ENCODE measurements at regions not wholly inside any gene's neighbourhood (a gene's known extent, or its start where the extent isn't known, plus 50 kb on each side); places are given as distances from the start of the nearest gene placed in this dataset.
A peak's percentile ranks its signal among the peaks of the same experiment; 100 is the strongest.

DNA sequence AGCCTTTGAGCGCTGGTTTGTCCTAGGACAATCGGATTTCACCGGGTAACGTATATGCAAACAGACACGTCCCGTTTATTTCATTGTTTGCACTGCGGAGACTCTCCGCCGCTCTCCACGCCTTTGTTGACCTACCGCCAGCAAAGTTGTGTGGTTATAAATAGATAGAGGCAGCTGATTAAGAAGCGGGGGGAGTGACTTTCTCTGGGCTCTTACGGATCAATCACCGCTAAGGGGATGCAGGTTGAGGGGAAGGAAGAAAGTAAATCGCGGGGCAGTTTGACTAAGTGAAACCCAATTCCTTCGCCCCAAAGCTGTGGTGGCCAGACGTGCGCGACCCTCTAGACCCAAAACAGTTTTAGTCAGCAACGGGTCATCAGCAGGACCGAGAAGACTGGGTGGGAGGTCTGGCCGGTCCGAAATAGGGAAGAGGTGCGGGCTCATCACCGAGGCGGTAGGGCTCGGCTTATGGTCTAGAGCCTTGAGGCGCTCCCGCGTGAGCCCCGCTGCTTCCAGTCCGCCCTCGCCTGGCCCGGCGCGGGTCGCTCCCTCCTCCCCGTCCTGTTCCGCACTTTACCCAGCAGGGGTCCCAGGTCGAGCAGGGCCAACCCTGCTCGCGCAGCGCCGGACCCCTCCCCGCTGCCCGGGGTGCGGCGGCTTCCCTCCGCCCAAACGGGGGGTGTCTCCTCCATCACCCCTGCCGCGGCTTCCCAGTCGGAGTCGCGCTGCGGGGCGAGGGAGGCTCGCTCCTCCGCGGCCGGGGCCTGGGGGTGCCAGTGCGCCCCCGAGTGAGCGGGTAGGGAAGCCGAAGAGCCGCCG, 120.8 kb upstream of the RRP15 start:
- peak; percentile 53 for DNase-seq (ENCODE audit: low read depth, low spot score)
- H3K36me3 Mint-ChIP-seq (ENCODE audit: low read depth), result no peaks in the 10 kb centered on the region
- no peaks in the 10 kb centered on the region for H3K9me3 Mint-ChIP-seq
- peaks cover 86% of the 10 kb centered on the region for H3K27me3 Mint-ChIP-seq (ENCODE audit: low read depth)
- peak overlapping the region; percentile 87 for H3K4me3 Mint-ChIP-seq
- TF ChIP-seq, protein P1, sequence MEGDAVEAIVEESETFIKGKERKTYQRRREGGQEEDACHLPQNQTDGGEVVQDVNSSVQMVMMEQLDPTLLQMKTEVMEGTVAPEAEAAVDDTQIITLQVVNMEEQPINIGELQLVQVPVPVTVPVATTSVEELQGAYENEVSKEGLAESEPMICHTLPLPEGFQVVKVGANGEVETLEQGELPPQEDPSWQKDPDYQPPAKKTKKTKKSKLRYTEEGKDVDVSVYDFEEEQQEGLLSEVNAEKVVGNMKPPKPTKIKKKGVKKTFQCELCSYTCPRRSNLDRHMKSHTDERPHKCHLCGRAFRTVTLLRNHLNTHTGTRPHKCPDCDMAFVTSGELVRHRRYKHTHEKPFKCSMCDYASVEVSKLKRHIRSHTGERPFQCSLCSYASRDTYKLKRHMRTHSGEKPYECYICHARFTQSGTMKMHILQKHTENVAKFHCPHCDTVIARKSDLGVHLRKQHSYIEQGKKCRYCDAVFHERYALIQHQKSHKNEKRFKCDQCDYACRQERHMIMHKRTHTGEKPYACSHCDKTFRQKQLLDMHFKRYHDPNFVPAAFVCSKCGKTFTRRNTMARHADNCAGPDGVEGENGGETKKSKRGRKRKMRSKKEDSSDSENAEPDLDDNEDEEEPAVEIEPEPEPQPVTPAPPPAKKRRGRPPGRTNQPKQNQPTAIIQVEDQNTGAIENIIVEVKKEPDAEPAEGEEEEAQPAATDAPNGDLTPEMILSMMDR (conservative IDR thresholded peaks at IDR 0.05), result peak; percentile 48
- H3K4me1 Mint-ChIP-seq, result peaks cover 17% of the 10 kb centered on the region
- no peak overlapping the region for H3K27ac Mint-ChIP-seq (ENCODE audit: unreplicated experiment)

DNA sequence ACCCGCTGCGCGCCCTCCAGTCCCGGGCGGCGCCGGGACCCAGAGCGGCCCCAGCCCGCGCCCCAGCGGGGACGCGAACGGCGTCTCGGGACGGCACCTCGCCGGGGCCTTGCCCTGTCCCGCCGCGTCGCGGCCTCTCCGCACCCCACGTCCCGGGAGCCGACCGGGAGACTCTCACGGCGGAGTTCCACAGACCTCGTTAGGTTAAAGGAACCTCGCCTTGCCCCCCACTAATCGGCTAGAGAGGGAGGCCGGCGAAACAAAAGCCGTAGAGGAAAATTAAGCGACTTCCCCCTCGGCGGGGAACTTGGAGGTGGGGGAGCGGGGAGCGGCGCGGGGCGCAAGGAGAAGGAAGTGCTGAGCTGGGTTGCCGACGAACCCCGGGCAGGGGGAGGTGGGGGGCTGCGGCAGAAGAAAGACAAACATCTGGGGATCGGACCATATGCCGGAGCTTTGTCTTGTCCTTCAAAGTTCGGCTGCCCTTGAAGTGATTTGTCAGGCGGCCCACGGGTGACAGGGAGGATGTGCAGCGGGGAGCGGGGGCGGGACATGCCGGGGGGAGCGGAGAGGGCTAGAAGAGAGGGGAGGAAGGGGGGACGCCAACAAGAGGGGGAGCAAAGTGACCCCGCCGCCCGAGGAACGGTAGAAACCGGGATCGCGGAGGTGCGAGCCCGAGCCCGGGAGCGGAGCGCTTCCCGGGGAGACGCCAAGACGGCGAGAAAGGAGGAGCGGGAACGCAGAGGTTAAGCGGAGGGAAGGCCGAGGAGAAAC, 120.0 kb upstream of the RRP15 start:
- Mint-ChIP-seq H3K4me1 (peaks cover 17% of the 10 kb centered on the region), H3K4me3 (peak overlapping the region; percentile 89), H3K27ac (ENCODE audit: unreplicated experiment) (peak overlapping the region; percentile 67), H3K36me3 (ENCODE audit: low read depth) (no peaks in the 10 kb centered on the region), H3K27me3 (ENCODE audit: low read depth) (peaks cover 85% of the 10 kb centered on the region), H3K9me3 (no peaks in the 10 kb centered on the region)
- DNase-seq (ENCODE audit: low read depth, low spot score), result peak; percentile 35
- TF ChIP-seq, protein P1 (conservative IDR thresholded peaks at IDR 0.05), result no peak

GRCh38 chr1:218165701-218166114, 119.4 kb upstream of the RRP15 start:
- DNase-seq (ENCODE audit: low read depth, low spot score), result no peak
- no peaks in the 10 kb centered on the region for H3K36me3 Mint-ChIP-seq (ENCODE audit: low read depth)
- H3K27me3 Mint-ChIP-seq (ENCODE audit: low read depth), result peaks cover 80% of the 10 kb centered on the region
- TF ChIP-seq, protein P1 (conservative IDR thresholded peaks at IDR 0.05), result no peak
- H3K4me3 Mint-ChIP-seq, result peak overlapping the region; percentile 89
- no peaks in the 10 kb centered on the region for H3K9me3 Mint-ChIP-seq
- H3K27ac Mint-ChIP-seq (ENCODE audit: unreplicated experiment), result no peak overlapping the region
- peaks cover 17% of the 10 kb centered on the region for H3K4me1 Mint-ChIP-seq

DNA sequence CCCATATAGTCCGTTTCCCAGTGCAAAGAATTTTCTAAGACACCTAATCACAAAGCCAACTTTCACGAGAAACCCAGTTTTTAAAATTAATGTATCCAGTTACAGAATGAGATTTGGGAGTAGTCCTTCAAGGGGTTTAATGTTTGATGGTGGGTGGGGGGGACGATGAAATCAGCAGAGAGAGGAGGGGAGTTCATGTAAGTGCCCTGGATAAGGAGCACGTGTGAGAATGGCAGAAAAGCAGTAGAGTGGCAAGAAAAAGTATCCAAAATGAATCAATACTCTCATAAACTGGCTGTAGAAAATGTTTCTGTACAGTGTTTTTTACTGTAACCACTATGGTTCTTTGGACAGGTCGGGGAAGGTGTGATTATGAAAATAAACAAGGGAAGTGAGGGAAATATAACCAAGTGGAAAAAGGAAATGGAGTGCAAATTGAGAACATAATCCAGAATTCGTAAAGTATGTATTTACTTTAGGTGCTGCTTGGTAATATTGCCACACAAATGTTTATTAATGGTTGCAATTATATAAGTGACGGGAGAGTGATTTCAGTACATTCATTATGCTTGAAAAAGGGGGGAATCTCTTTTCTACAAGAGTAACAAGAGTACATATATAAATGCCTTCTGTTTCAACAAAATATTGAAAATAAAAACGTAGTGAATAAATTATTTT, 118.7 kb upstream of the RRP15 start:
- H3K9me3 Mint-ChIP-seq, result no peaks in the 10 kb centered on the region
- TF ChIP-seq, protein P1 (conservative IDR thresholded peaks at IDR 0.05), result no peak
- H3K4me1 Mint-ChIP-seq, result peaks cover 17% of the 10 kb centered on the region
- peak overlapping the region; percentile 89 for H3K4me3 Mint-ChIP-seq
- H3K36me3 Mint-ChIP-seq (ENCODE audit: low read depth), result no peaks in the 10 kb centered on the region
- H3K27ac Mint-ChIP-seq (ENCODE audit: unreplicated experiment), result no peak overlapping the region
- DNase-seq (ENCODE audit: low read depth, low spot score), result no peak
- peaks cover 81% of the 10 kb centered on the region for H3K27me3 Mint-ChIP-seq (ENCODE audit: low read depth)

DNA sequence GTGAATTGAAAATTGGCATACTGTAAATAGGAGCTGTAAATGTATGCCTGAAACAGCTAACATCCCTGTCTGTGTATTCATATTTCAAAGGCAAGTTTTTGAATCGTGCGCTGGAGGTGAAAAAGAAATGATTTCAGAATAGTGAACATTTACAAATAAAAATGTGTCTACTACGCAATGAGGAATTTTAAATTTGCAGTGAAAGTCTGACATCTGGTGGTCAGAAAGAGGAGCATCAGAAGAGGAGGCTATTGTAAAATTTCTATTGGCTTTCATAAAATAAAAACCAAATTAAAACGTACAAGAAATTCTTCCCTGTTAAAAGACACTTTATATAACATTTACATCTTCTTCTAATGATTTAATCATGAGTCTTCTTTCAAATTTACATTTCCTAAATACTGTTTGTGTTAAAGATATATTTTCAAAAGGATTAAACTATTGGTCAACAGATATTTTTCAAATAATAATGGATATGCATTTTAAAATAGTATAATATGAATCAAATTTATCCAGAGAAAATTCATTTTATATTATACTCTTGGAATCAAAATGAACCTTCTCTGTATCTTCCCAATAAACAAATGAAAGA, 113.7 kb upstream of the RRP15 start:
- TF ChIP-seq, protein P1 (conservative IDR thresholded peaks at IDR 0.05), result peak; percentile 93
- Mint-ChIP-seq H3K27me3 (ENCODE audit: low read depth) (peaks cover 66% of the 10 kb centered on the region), H3K9me3 (no peaks in the 10 kb centered on the region), H3K27ac (ENCODE audit: unreplicated experiment) (no peak overlapping the region), H3K36me3 (ENCODE audit: low read depth) (no peaks in the 10 kb centered on the region), H3K4me3 (peak overlapping the region; percentile 7), H3K4me1 (no peaks in the 10 kb centered on the region)
- DNase-seq (ENCODE audit: low read depth, low spot score), result no peak
